ENCODE measurements at regions not wholly inside any gene's neighbourhood (a gene's known extent, or its start where the extent isn't known, plus 50 kb on each side); places are given as distances from the start of the nearest gene placed in this dataset.
"Not testable (repeated sequence)": the region's sequence is repeated elsewhere in the genome, so short reads cannot be mapped to it uniquely, and the experiment has no call there.

- H3K9me3 Mint-ChIP-seq (ENCODE audit: insufficient read depth); H3K4me1 Mint-ChIP-seq (ENCODE audit: low read depth); DNase-seq; H3K4me3 Mint-ChIP-seq; ATAC-seq; H3K36me3 Mint-ChIP-seq (ENCODE audit: low read depth); POLR2A ChIA-PET; H3K27ac Mint-ChIP-seq: not testable (repeated sequence)
- CTCF ChIA-PET = interaction anchor here (1.0 kb wide), 1 partner anchor 1132 kb away, joined by 3 read pairs; no protein-coding TSS in a partner anchor
- peaks cover 24% of the 10 kb centered on the region for H3K27me3 Mint-ChIP-seq (ENCODE audit: low read depth)
Observed at GRCh38 chr17:61539728-61540127, 51.3 kb downstream of the NACA2 start.

GRCh38 chr17:61538480-61538879 lies 52.5 kb downstream of the NACA2 start:
- Mint-ChIP-seq H3K4me3 (no peak overlapping the region), H3K36me3 (ENCODE audit: low read depth) (no peaks in the 10 kb centered on the region), H3K9me3 (ENCODE audit: insufficient read depth) (no peaks in the 10 kb centered on the region), H3K27me3 (ENCODE audit: low read depth) (peaks cover 17% of the 10 kb centered on the region), H3K27ac (no peak overlapping the region), H3K4me1 (ENCODE audit: low read depth) (no peaks in the 10 kb centered on the region)
- ChIA-PET CTCF (no interaction called here), POLR2A (no interaction called here)
- no peak for ATAC-seq
- no peak for DNase-seq

- ChIA-PET CTCF (no interaction called here), POLR2A (interaction anchor here (0.5 kb wide), 1 partner anchor 69 kb away, joined by 4 read pairs; no protein-coding TSS in a partner anchor)
- ATAC-seq (no peak), DNase-seq (no peak)
- Mint-ChIP-seq H3K4me3 (no peak overlapping the region), H3K27ac (no peak overlapping the region), H3K9me3 (ENCODE audit: insufficient read depth) (no peaks in the 10 kb centered on the region), H3K4me1 (ENCODE audit: low read depth) (no peaks in the 10 kb centered on the region), H3K36me3 (ENCODE audit: low read depth) (no peaks in the 10 kb centered on the region), H3K27me3 (ENCODE audit: low read depth) (peaks cover 14% of the 10 kb centered on the region)
Observed at GRCh38 chr17:61537264-61537771, 53.7 kb downstream of the NACA2 start.

GRCh38 chr17:61536422-61536955 lies 54.5 kb downstream of the NACA2 start:
- peak overlapping the region; percentile 6 for H3K4me3 Mint-ChIP-seq
- CTCF ChIA-PET = no interaction called here
- H3K9me3 Mint-ChIP-seq (ENCODE audit: insufficient read depth) = no peaks in the 10 kb centered on the region
- H3K36me3 Mint-ChIP-seq (ENCODE audit: low read depth) = no peaks in the 10 kb centered on the region
- H3K27ac Mint-ChIP-seq = no peak overlapping the region
- no peaks in the 10 kb centered on the region for H3K4me1 Mint-ChIP-seq (ENCODE audit: low read depth)
- H3K27me3 Mint-ChIP-seq (ENCODE audit: low read depth) = peaks cover 12% of the 10 kb centered on the region
- no peak for ATAC-seq
- no peak for DNase-seq
- POLR2A ChIA-PET = interaction anchor here (0.5 kb wide), 1 partner anchor 70 kb away, joined by 4 read pairs; no protein-coding TSS in a partner anchor
